Endothelial cell of umbilical vein (primary cell): ENCODE measurements at regions not wholly inside any gene's neighbourhood (a gene's known extent, or its start where the extent isn't known, plus 50 kb on each side); places are given as distances from the start of the nearest gene placed in this dataset.

Experiments used
- BruUV-seq: library from RNA; stranded (reverse); fragments of 400-500 nt; replicated peaks from 2 replicates; lab custom pipeline; 2021; lab: Mats Ljungman, UMichigan
- CTCF ChIA-PET: fragments of 300-600, 350-600 bp; sonication (Branson Sonifier 250); formaldehyde crosslinking; loops from one replicate; lab custom pipeline; 2021; ENCODE audit warnings: antibody characterized with exemption, inconsistent platforms; lab: Charles Lee
- POLR2A ChIA-PET: fragments of 300-600, 350-600 bp; sonication (Branson Sonifier 250); formaldehyde crosslinking; loops from one replicate; lab custom pipeline; 2021; ENCODE audit warnings: antibody characterized with exemption, inconsistent platforms; lab: Charles Lee
- DNase-seq: peaks from one replicate; pipeline ENCODE4 v3.0.0-alpha.2; 2011; ENCODE audit warnings: low read depth, low spot score
- FAIRE-seq: peaks from 2 replicates; lab custom pipeline; 2011; peaks lifted over from hg19 to GRCh38; lab: Jason Lieb, UNC
- H2AFZ ChIP-seq: 2 replicates; pipeline ENCODE4 v1.6.0; 2012; ENCODE audit warnings: low read depth, low read length, control low read depth, inconsistent platforms
- H3K27ac ChIP-seq: 2 replicates; pipeline ENCODE4 v1.5.1; 2011; ENCODE audit warnings: low read depth, mild to moderate bottlenecking, control low read depth, low read length, moderate library complexity; ENCODE audit not compliant: insufficient read depth
- H3K27me3 ChIP-seq, 2 experiments: 2 replicates each; pipeline versions ENCODE4 v1.6.0 to v1.6.1; 2011; ENCODE audit warnings: low read length in 2 of 2, mixed read lengths in 1 of 2; ENCODE audit not compliant: control insufficient read depth in 2 of 2, insufficient read depth in 2 of 2
- H3K36me3 ChIP-seq, 2 experiments: 2 replicates in 1 of 2; 3 replicates in 1 of 2; pipeline ENCODE4 v1.5.1; 2011; ENCODE audit warnings: low read length in 2 of 2, mild to moderate bottlenecking in 1 of 2, moderate library complexity in 1 of 2; ENCODE audit not compliant: control insufficient read depth in 2 of 2, insufficient read depth in 2 of 2; ENCODE audit errors: extremely low read depth in 1 of 2
- H3K4me1 ChIP-seq: 3 replicates; pipeline ENCODE4 v1.5.1; 2011; ENCODE audit warnings: mild to moderate bottlenecking, low read length; ENCODE audit not compliant: control insufficient read depth, insufficient read depth; ENCODE audit errors: extremely low read depth
- H3K4me2 ChIP-seq: 2 replicates; pipeline ENCODE4 v1.6.1; 2011; ENCODE audit warnings: low read length, control low read depth, mixed read lengths; ENCODE audit not compliant: insufficient read depth
- H3K4me3 ChIP-seq, 3 experiments: fragments of 200-600 bp in 1 of 3; sonication (generic), shearing (Covaris generic) in 1 of 3; replicated peaks in 1 of 3; 2 replicates each; pipeline ENCODE4 v1.5.1; 2011 to 2016; ENCODE audit warnings: control low read depth in 3 of 3, low read length in 3 of 3, mild to moderate bottlenecking in 2 of 3, inconsistent platforms in 1 of 3, low read depth in 1 of 3, moderate library complexity in 1 of 3; ENCODE audit not compliant: insufficient read depth in 1 of 3
- H3K79me2 ChIP-seq: 2 replicates; pipeline ENCODE4 v1.6.0; 2012; ENCODE audit warnings: low read length, inconsistent platforms; ENCODE audit not compliant: control insufficient read depth, insufficient read depth
- H3K9ac ChIP-seq: replicated peaks from 2 replicates; pipeline ENCODE3; 2011; ENCODE audit warnings: low read length, control low read depth; ENCODE audit not compliant: insufficient read depth; ENCODE audit errors: extremely low read depth
- H3K9me1 ChIP-seq: replicated peaks from 3 replicates; pipeline ENCODE4 v1.6.0; 2011; ENCODE audit warnings: mild to moderate bottlenecking, low read length; ENCODE audit not compliant: control insufficient read depth, insufficient read depth; ENCODE audit errors: extremely low read depth
- H3K9me3 ChIP-seq: replicated peaks from 2 replicates; pipeline ENCODE4 v1.5.1; 2012; ENCODE audit warnings: low read length, inconsistent platforms; ENCODE audit not compliant: control insufficient read depth, insufficient read depth
- H4K20me1 ChIP-seq: replicated peaks from 2 replicates; pipeline ENCODE3; 2011; ENCODE audit warnings: mild to moderate bottlenecking, low read length; ENCODE audit not compliant: control insufficient read depth, insufficient read depth; ENCODE audit errors: extremely low read depth
- CTCF ChIP-seq, 2 donors: IDR thresholded peaks; 1 replicate in 1 of 2; 2 replicates in 1 of 2; pipeline ENCODE4 v1.5.1; 2011; ENCODE audit warnings: low read length in 2 of 2, mild to moderate bottlenecking in 2 of 2, moderate library complexity in 2 of 2, control low read depth in 1 of 2, inconsistent platforms in 1 of 2, low read depth in 1 of 2; ENCODE audit not compliant: insufficient read depth in 1 of 2; ENCODE audit errors: extremely low read depth in 1 of 2
- EZH2 ChIP-seq: IDR thresholded peaks from 2 replicates; pipeline ENCODE4 v1.6.1; 2012; ENCODE audit warnings: borderline replicate concordance, low read depth, mild to moderate bottlenecking, moderate library complexity, low read length, inconsistent platforms; ENCODE audit not compliant: severe bottlenecking
- FOS ChIP-seq: IDR thresholded peaks from 2 replicates; pipeline ENCODE4 v1.6.1; 2011; ENCODE audit warnings: mild to moderate bottlenecking, low read length, moderate library complexity, borderline replicate concordance; ENCODE audit not compliant: insufficient read depth
- GATA2 ChIP-seq: IDR thresholded peaks from 2 replicates; pipeline ENCODE4 v1.7.0; 2011; ENCODE audit warnings: low read depth, mild to moderate bottlenecking, moderate library complexity, mixed read lengths, low read length; ENCODE audit not compliant: insufficient read length, insufficient read depth
- JUN ChIP-seq: IDR thresholded peaks from 2 replicates; pipeline ENCODE4 v1.6.1; 2011; ENCODE audit warnings: borderline replicate concordance, low read depth; ENCODE audit not compliant: insufficient read length, insufficient read depth
- MAX ChIP-seq: IDR thresholded peaks from 2 replicates; pipeline ENCODE4 v1.6.1; 2011; ENCODE audit not compliant: insufficient read depth, insufficient read length
- MYC ChIP-seq: IDR thresholded peaks from one replicate; pipeline ENCODE4 v1.6.1; 2011; ENCODE audit warnings: mild to moderate bottlenecking, low read depth, low read length
- POLR2A ChIP-seq: IDR thresholded peaks from 2 replicates; pipeline ENCODE4 v1.6.1; 2012; ENCODE audit warnings: low read depth, mild to moderate bottlenecking, control low read depth, low read length
- POLR2AphosphoS5 ChIP-seq: IDR thresholded peaks from 2 replicates; pipeline ENCODE4 v1.6.1; 2012; ENCODE audit warnings: low read depth, mild to moderate bottlenecking, control low read depth, low read length, moderate library complexity; ENCODE audit not compliant: insufficient read depth
- dilution Hi-C: fragments of 300-500 bp; cut with MboI; formaldehyde crosslinking; loops from one replicate; pipeline ENCODE4 v1.15.0; 2019; ENCODE audit warnings: low sequenced_read_pairs; ENCODE audit not compliant: extremely low pct_ligation_motif_present
- intact Hi-C: fragments of 100-400 bp; cut with micrococcal nuclease; formaldehyde crosslinking; loops from one replicate; pipeline ENCODE4 v1.10.0; 2022

DNA sequence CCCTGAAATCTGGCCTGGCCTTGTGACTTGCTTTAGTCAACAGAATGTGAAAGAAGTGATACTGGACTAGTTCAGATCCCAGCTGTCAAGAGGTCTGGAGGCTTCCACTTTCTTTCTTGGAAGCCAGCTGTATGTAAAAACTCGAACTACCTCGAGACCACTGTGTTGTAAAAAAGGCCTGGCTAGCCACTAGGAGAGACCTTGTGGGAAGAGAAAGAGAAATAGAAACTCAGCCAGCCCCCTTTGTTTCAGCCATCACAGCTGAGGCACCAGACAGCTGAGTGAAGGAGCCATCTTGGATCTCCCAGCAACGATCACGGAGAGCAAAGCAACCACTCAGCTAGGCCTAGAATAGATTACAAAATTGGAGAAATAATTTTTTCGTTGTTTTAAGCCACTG lies 324.9 kb upstream of the TCF4 start:
- POLR2A ChIA-PET: no interaction called here
- CTCF ChIA-PET: no interaction called here
- Histone ChIP-seq H3K4me3 (no peak overlapping the region), H2AFZ (no peak overlapping the region), H3K27ac (no peak overlapping the region), H3K9ac (no peak overlapping the region), H3K9me3 (no peaks in the 10 kb centered on the region), H3K36me3 (no peaks in the 10 kb centered on the region), H3K79me2 (no peaks in the 10 kb centered on the region), H3K4me1 (no peaks in the 10 kb centered on the region), H3K9me1 (no peaks in the 10 kb centered on the region), H3K4me2 (no peak overlapping the region), H3K27me3 (no peaks in the 10 kb centered on the region), H4K20me1 (no peaks in the 10 kb centered on the region)
- BruUV-seq: no TSS peak
- no peak for FAIRE-seq
- TF ChIP-seq CTCF (IDR thresholded peaks at IDR 0.05; ENCODE audit: extremely low read depth in 1 of 2, insufficient read depth in 1 of 2, low read depth in 1 of 2, low read length in 2 of 2) (no peak), EZH2 (no peak), MAX (no peak), JUN (no peak), POLR2A (no peak), POLR2AphosphoS5 (no peak), GATA2 (no peak), FOS (no peak), MYC (no peak)
- dilution Hi-C loops: no loop called here
- intact Hi-C loops: no loop called here
- no peak for DNase-seq
